CD4-positive, alpha-beta T cell (primary cell): ENCODE measurements at regions not wholly inside any gene's neighbourhood (a gene's known extent, or its start where the extent isn't known, plus 50 kb on each side); places are given as distances from the start of the nearest gene placed in this dataset.

ENCODE experiments used
- ATAC-seq: fragments of 200-7000 bp; cut with Tn5 transposase; one replicate; pipeline ENCODE4 v1.10.0; 2022; ENCODE audit warnings: mild to moderate bottlenecking; ENCODE audit not compliant: poor library complexity
- CTCF ChIA-PET: fragments of 350-600 bp; sonication (Branson Sonifier 250); formaldehyde crosslinking; loops from one replicate; lab custom pipeline; 2021; ENCODE audit warnings: antibody characterized with exemption, inconsistent platforms; lab: Charles Lee
- POLR2A ChIA-PET: fragments of 350-600 bp; sonication (Branson Sonifier 250); formaldehyde crosslinking; loops from one replicate; lab custom pipeline; 2021; ENCODE audit warnings: antibody characterized with exemption, inconsistent platforms; lab: Charles Lee
- DNase-seq, 14 experiments: peaks; one replicate each; pipeline ENCODE4 v3.0.0-alpha.2; 2013 to 2020; ENCODE audit warnings: mixed read lengths in 2 of 14
- H3K27ac ChIP-seq, 2 donors: one replicate each; pipeline versions ENCODE4 v1.5.1 to v1.7.0; 2013; ENCODE audit warnings: low read length in 2 of 2, low read depth in 1 of 2, mild to moderate bottlenecking in 1 of 2
- H3K27me3 ChIP-seq, 2 experiments: 1 replicate in 1 of 2; 2 replicates in 1 of 2; pipeline versions ENCODE4 v1.6.1 to v1.7.0; 2013; ENCODE audit warnings: low read length in 2 of 2, control low read depth in 1 of 2, mild to moderate bottlenecking in 1 of 2, moderate library complexity in 1 of 2; ENCODE audit not compliant: insufficient read depth in 2 of 2, control insufficient read depth in 1 of 2
- H3K36me3 ChIP-seq: one replicate; pipeline ENCODE4 v1.6.1; 2013; ENCODE audit warnings: low read length, control low read depth; ENCODE audit not compliant: insufficient read depth
- H3K4me1 ChIP-seq: one replicate; pipeline ENCODE4 v1.6.1; 2013; ENCODE audit warnings: low read length, control low read depth; ENCODE audit not compliant: insufficient read depth
- H3K4me3 ChIP-seq: one replicate; pipeline ENCODE4 v1.5.1; 2013; ENCODE audit warnings: mild to moderate bottlenecking, low read length, moderate library complexity
- H3K9me3 ChIP-seq, 2 experiments: 1 replicate in 1 of 2; 2 replicates in 1 of 2; pipeline versions ENCODE4 v1.6.1 to v1.7.0; 2013; ENCODE audit warnings: low read length in 2 of 2, mild to moderate bottlenecking in 2 of 2, control low read depth in 1 of 2, moderate library complexity in 1 of 2; ENCODE audit not compliant: control insufficient read depth in 1 of 2, insufficient read depth in 1 of 2
- H3K27ac Mint-ChIP-seq: one replicate; pipeline ENCODE4 v1.8.0; 2020; ENCODE audit warnings: mixed read lengths
- H3K27me3 Mint-ChIP-seq: one replicate; pipeline ENCODE4 v1.8.0; 2021; ENCODE audit warnings: mixed read lengths
- H3K36me3 Mint-ChIP-seq: one replicate; pipeline ENCODE4 v1.8.0; 2021; ENCODE audit warnings: low read depth, mixed read lengths
- H3K4me1 Mint-ChIP-seq: one replicate; pipeline ENCODE4 v1.8.0; 2021; ENCODE audit warnings: low read depth, mixed read lengths
- H3K4me3 Mint-ChIP-seq: one replicate; pipeline ENCODE4 v1.8.0; 2020; ENCODE audit warnings: mild to moderate bottlenecking, mixed read lengths
- H3K9me3 Mint-ChIP-seq: one replicate; pipeline ENCODE4 v1.8.0; 2020; ENCODE audit warnings: mixed read lengths
- intact Hi-C, 2 experiments: fragments of 100-400 bp; cut with DNase I in 1 of 2; cut with micrococcal nuclease in 1 of 2; formaldehyde crosslinking; loops; one replicate each; pipeline versions ENCODE4 v1.15.1 to v1.9.0; 2023 to 2025; cut with DNase I, micrococcal nuclease
- TF ChIP-seq, protein P1 (sequence below): fragments of 200-600 bp; IDR thresholded peaks from one replicate; pipeline ENCODE4 v1.8.0; 2022; ENCODE audit warnings: antibody characterized with exemption, mild to moderate bottlenecking

DNA sequence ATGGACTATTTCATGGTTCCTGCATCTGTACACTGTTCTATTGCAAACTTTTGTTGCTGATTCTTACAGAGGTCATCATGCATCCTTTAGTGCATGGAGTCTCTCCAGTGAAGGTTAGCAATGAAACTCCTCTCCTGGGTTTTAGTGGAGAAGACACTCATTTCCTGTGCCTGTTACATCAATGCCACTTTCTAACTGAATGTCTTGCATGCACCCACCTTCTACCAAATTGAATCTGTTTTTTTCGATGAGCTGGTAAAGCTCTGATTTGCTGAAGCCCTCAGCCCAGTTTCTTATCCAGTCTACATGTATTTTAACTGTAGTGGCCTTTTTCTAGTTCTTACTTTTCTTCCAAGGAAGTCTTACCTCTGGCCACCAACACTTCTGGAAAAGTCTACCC lies 591.8 kb upstream of the ADAMTS16 start:
- ATAC-seq (no peak), DNase-seq (no peak)
- H3K27me3 ChIP-seq, result no peaks in the 10 kb centered on the region
- intact Hi-C loops, result no loop called here
- Mint-ChIP-seq H3K4me1 (no peaks in the 10 kb centered on the region), H3K9me3 (peaks cover 5% of the 10 kb centered on the region), H3K36me3 (no peaks in the 10 kb centered on the region), H3K27me3 (no peaks in the 10 kb centered on the region), H3K27ac (no peak overlapping the region), H3K4me3 (no peak overlapping the region)
- H3K9me3 ChIP-seq, result peaks cover 5 to 19% of the 10 kb centered on the region in 2 experiments
- H3K4me1 ChIP-seq, result no peaks in the 10 kb centered on the region
- no peaks in the 10 kb centered on the region for H3K36me3 ChIP-seq
- no peak overlapping the region for H3K27ac ChIP-seq
- ChIA-PET CTCF (no interaction called here), POLR2A (no interaction called here)
- H3K4me3 ChIP-seq, result no peak overlapping the region
- TF ChIP-seq, protein P1, sequence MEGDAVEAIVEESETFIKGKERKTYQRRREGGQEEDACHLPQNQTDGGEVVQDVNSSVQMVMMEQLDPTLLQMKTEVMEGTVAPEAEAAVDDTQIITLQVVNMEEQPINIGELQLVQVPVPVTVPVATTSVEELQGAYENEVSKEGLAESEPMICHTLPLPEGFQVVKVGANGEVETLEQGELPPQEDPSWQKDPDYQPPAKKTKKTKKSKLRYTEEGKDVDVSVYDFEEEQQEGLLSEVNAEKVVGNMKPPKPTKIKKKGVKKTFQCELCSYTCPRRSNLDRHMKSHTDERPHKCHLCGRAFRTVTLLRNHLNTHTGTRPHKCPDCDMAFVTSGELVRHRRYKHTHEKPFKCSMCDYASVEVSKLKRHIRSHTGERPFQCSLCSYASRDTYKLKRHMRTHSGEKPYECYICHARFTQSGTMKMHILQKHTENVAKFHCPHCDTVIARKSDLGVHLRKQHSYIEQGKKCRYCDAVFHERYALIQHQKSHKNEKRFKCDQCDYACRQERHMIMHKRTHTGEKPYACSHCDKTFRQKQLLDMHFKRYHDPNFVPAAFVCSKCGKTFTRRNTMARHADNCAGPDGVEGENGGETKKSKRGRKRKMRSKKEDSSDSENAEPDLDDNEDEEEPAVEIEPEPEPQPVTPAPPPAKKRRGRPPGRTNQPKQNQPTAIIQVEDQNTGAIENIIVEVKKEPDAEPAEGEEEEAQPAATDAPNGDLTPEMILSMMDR, result no peak

DNA sequence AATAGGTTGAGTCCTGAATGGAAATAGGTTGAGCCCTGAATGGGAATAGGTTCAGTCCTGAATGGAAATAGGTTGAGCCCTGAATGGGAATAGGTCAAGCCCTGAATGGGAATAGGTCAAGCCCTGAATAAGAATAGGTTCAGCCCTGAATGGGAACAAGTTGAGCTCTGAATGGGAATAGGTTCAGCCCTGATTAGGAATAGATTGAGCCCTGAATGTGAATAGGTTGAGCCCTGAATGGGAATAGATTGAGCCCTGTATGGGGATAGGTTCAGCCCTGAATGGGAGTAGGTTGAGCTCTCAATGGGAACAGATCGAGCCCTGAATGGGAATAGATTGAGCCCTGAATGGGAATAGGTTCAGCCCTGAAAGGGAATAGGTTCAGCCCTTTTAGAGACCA lies 590.8 kb upstream of the ADAMTS16 start:
- peaks cover 4 to 17% of the 10 kb centered on the region in 2 experiments for H3K9me3 ChIP-seq
- no peak overlapping the region for H3K27ac ChIP-seq
- Mint-ChIP-seq H3K27ac (no peak overlapping the region), H3K4me1 (no peaks in the 10 kb centered on the region), H3K9me3 (peaks cover 5% of the 10 kb centered on the region), H3K36me3 (no peaks in the 10 kb centered on the region), H3K4me3 (no peak overlapping the region), H3K27me3 (no peaks in the 10 kb centered on the region)
- POLR2A ChIA-PET, result no interaction called here
- TF ChIP-seq, protein P1, result no peak
- CTCF ChIA-PET, result no interaction called here
- no peaks in the 10 kb centered on the region for H3K36me3 ChIP-seq
- no peaks in the 10 kb centered on the region for H3K27me3 ChIP-seq
- intact Hi-C loops, result no loop called here
- no peaks in the 10 kb centered on the region for H3K4me1 ChIP-seq
- DNase-seq (no peak), ATAC-seq (no peak)
- H3K4me3 ChIP-seq, result no peak overlapping the region

- Mint-ChIP-seq H3K4me3 (no peak overlapping the region), H3K27ac (no peak overlapping the region), H3K9me3 (peaks cover 4% of the 10 kb centered on the region), H3K27me3 (no peaks in the 10 kb centered on the region), H3K36me3 (no peaks in the 10 kb centered on the region), H3K4me1 (no peaks in the 10 kb centered on the region)
- ATAC-seq (no peak), DNase-seq (no peak)
- TF ChIP-seq, protein P1, result no peak
- ChIA-PET CTCF (no interaction called here), POLR2A (no interaction called here)
- Histone ChIP-seq H3K9me3 (peaks cover 0 to 26% of the 10 kb centered on the region in 2 experiments), H3K4me3 (no peak overlapping the region), H3K27ac (no peak overlapping the region), H3K4me1 (no peaks in the 10 kb centered on the region), H3K27me3 (no peaks in the 10 kb centered on the region), H3K36me3 (no peaks in the 10 kb centered on the region)
- intact Hi-C loops, result no loop called here
Measured at GRCh38 chr5:4551034-4551433, 589.1 kb upstream of the ADAMTS16 start.
